HCT116 (cell line): ENCODE measurements at regions not wholly inside any gene's neighbourhood (a gene's known extent, or its start where the extent isn't known, plus 50 kb on each side); places are given as distances from the start of the nearest gene placed in this dataset.

ENCODE experiments used
- ATAC-seq: fragments of 200-7000 bp; cut with Tn5 transposase; 2 replicates; pipeline ENCODE4 v1.9.1; 2020; ENCODE audit warnings: mild to moderate bottlenecking, moderate library complexity
- BruUV-seq: library from RNA; stranded (reverse); fragments of 400-500 nt; replicated peaks from 2 replicates; lab custom pipeline; 2021; lab: Mats Ljungman, UMichigan
- CTCF ChIA-PET: fragments of 300-600 bp; sonication (Branson Sonifier 250); formaldehyde crosslinking; loops from one replicate; lab custom pipeline; 2021; ENCODE audit warnings: antibody characterized with exemption; lab: Charles Lee
- POLR2A ChIA-PET: fragments of 300-600, 350-600 bp; sonication (Branson Sonifier 250); formaldehyde crosslinking; loops from one replicate; lab custom pipeline; 2021; ENCODE audit warnings: antibody characterized with exemption; lab: Charles Lee
- RAD21 ChIA-PET, 2 experiments: fragments of 300-600 bp; sonication (Branson Sonifier 250); formaldehyde crosslinking; loops; one replicate each; lab custom pipeline; 2023; ENCODE audit warnings: low total read pairs in 2 of 2; ENCODE audit not compliant: uncharacterized antibody in 2 of 2, unreplicated experiment in 2 of 2, low non-redundant PET in 1 of 2; lab: Charles Lee
- DNase-seq: peaks from one replicate; pipeline ENCODE4 v3.0.0-alpha.2; 2010; ENCODE audit warnings: low read depth, low spot score
- H2AFZ ChIP-seq: fragments of 200-600 bp; shearing (Covaris generic), sonication (generic); 2 replicates; pipeline ENCODE4 v1.6.1; 2017; ENCODE audit warnings: low read depth, mixed run types, mixed read lengths, antibody characterized with exemption, low read length; ENCODE audit not compliant: poor library complexity, severe bottlenecking
- H3K27ac ChIP-seq: 2 replicates; pipeline ENCODE4 v1.5.1; 2012; ENCODE audit warnings: low read depth, low read length
- H3K27me3 ChIP-seq: fragments of 200-600 bp; sonication (generic); 2 replicates; pipeline ENCODE4 v1.6.1; 2016; ENCODE audit warnings: mixed run types, low read length, mixed read lengths; ENCODE audit not compliant: insufficient read depth
- H3K36me3 ChIP-seq, 2 experiments: fragments of 200-500 bp in 1 of 2; fragments of 200-600 bp in 1 of 2; sonication (Bioruptor generic) in 1 of 2; sonication (generic) in 1 of 2; 2 replicates each; pipeline versions ENCODE4 v1.5.1 to v1.6.1; 2014 to 2016; ENCODE audit warnings: low read length in 2 of 2, inconsistent platforms in 1 of 2, mixed read lengths in 1 of 2, mixed run types in 1 of 2; ENCODE audit not compliant: insufficient read depth in 2 of 2, control insufficient read depth in 1 of 2
- H3K4me1 ChIP-seq, 2 experiments: fragments of 200-600 bp in 1 of 2; sonication (generic) in 1 of 2; 2 replicates each; pipeline versions ENCODE4 v1.5.1 to v1.6.1; 2012 to 2017; ENCODE audit warnings: low read length in 2 of 2, inconsistent platforms in 1 of 2, mild to moderate bottlenecking in 1 of 2, mixed read lengths in 1 of 2, mixed run types in 1 of 2, moderate library complexity in 1 of 2; ENCODE audit not compliant: insufficient read depth in 2 of 2, control insufficient read depth in 1 of 2
- H3K4me2 ChIP-seq: fragments of 200-600 bp; sonication (generic); 2 replicates; pipeline ENCODE4 v1.6.1; 2017; ENCODE audit warnings: mixed run types, low read length, mixed read lengths
- H3K4me3 ChIP-seq, 2 experiments: fragments of 200-600 bp in 1 of 2; sonication (generic) in 1 of 2; replicated peaks in 1 of 2; 2 replicates each; pipeline ENCODE4 v1.5.1; 2011 to 2016; ENCODE audit warnings: low read length in 2 of 2, control low read depth in 1 of 2, low read depth in 1 of 2, mild to moderate bottlenecking in 1 of 2, mixed read lengths in 1 of 2, mixed run types in 1 of 2
- H3K79me2 ChIP-seq: fragments of 200-600 bp; sonication (generic); 2 replicates; pipeline ENCODE4 v1.6.1; 2017; ENCODE audit warnings: mild to moderate bottlenecking, mixed run types, low read length, moderate library complexity, mixed read lengths; ENCODE audit not compliant: insufficient read depth
- H3K9ac ChIP-seq: fragments of 200-600 bp; sonication (generic); 2 replicates; pipeline ENCODE4 v1.6.1; 2016; ENCODE audit warnings: low read length, mixed read lengths
- H3K9me2 ChIP-seq: fragments of 200-600 bp; sonication (generic), shearing (Covaris generic); 2 replicates; pipeline ENCODE4 v1.6.1; 2017; ENCODE audit warnings: mixed run types, mild to moderate bottlenecking, moderate library complexity; ENCODE audit not compliant: insufficient read depth
- H3K9me3 ChIP-seq, 2 experiments: fragments of 200-500 bp in 1 of 2; fragments of 200-600 bp in 1 of 2; sonication (Bioruptor generic) in 1 of 2; sonication (generic) in 1 of 2; 2 replicates each; pipeline ENCODE4 v1.6.1; 2014 to 2017; ENCODE audit warnings: low read length in 2 of 2, mixed read lengths in 2 of 2, inconsistent platforms in 1 of 2, low read depth in 1 of 2, mild to moderate bottlenecking in 1 of 2, mixed run types in 1 of 2, moderate library complexity in 1 of 2; ENCODE audit not compliant: control insufficient read depth in 1 of 2, insufficient read depth in 1 of 2
- H4K20me1 ChIP-seq: fragments of 200-600 bp; sonication (generic), shearing (Covaris generic); 2 replicates; pipeline ENCODE4 v1.6.1; 2017; ENCODE audit warnings: mixed run types, mild to moderate bottlenecking, moderate library complexity; ENCODE audit not compliant: insufficient read depth
- CBX3 ChIP-seq: IDR thresholded peaks from 2 replicates; pipeline ENCODE4 v1.6.1; 2012; ENCODE audit warnings: low read depth
- CEBPB ChIP-seq: IDR thresholded peaks from 2 replicates; pipeline ENCODE4 v1.6.1; 2012; ENCODE audit warnings: low read depth
- EGR1 ChIP-seq: IDR thresholded peaks from 2 replicates; pipeline ENCODE4 v1.6.1; 2012; ENCODE audit warnings: low read depth
- ELF1 ChIP-seq: IDR thresholded peaks from 2 replicates; pipeline ENCODE4 v1.6.1; 2012; ENCODE audit warnings: low read depth, borderline replicate concordance
- FOSL1 ChIP-seq: IDR thresholded peaks from 2 replicates; pipeline ENCODE4 v1.6.1; 2012; ENCODE audit warnings: low read depth
- JUND ChIP-seq: IDR thresholded peaks from 2 replicates; pipeline ENCODE4 v1.6.1; 2012
- POLR2AphosphoS5 ChIP-seq: IDR thresholded peaks from 2 replicates; pipeline ENCODE4 v1.6.1; 2011; ENCODE audit warnings: mild to moderate bottlenecking, low read depth, low read length, moderate library complexity
- SRF ChIP-seq: IDR thresholded peaks from 2 replicates; pipeline ENCODE4 v1.6.1; 2012; ENCODE audit warnings: low read depth
- intact Hi-C: fragments of 100-400 bp; cut with micrococcal nuclease; formaldehyde crosslinking; loops from 2 replicates; pipeline ENCODE4 v1.10.0; 2022
- TF ChIP-seq, protein P1 (sequence below): IDR thresholded peaks from 2 replicates; pipeline ENCODE4 v1.6.1; 2012; ENCODE audit warnings: low read depth
- TF ChIP-seq, protein P2 (sequence below): IDR thresholded peaks from 2 replicates; pipeline ENCODE4 v1.6.1; 2012

DNA sequence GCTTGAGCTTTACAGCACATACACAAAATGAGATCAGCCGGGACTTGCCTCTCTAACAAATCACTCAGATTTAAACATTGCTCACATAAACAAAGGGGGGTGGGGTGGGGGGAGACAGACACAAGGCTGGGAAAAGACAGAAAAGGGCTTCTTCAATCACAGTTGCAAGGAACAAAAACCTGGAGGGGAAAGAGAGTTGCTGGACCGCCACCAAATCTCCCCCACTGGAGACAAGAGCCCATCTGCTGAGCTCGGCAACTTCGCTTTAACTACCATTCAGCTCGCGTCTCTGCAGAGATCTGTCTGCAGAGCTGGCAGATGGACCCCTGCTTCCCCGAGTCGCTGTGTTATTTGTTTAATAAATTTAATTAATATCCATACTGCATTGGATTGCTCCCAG is 165.0 kb downstream of the RCN1 start:
- Histone ChIP-seq H2AFZ (no peak overlapping the region), H3K4me3 (no peak overlapping the region), H3K9me2 (no peaks in the 10 kb centered on the region), H3K4me2 (no peak overlapping the region), H3K27me3 (no peaks in the 10 kb centered on the region), H3K9ac (no peak overlapping the region), H3K9me3 (no peaks in the 10 kb centered on the region), H3K36me3 (no peaks in the 10 kb centered on the region), H3K27ac (no peak overlapping the region), H4K20me1 (no peaks in the 10 kb centered on the region), H3K79me2 (no peaks in the 10 kb centered on the region), H3K4me1 (no peaks in the 10 kb centered on the region)
- ChIA-PET POLR2A (no interaction called here), RAD21 (no interaction called here), CTCF (no interaction called here)
- no peak for TF ChIP-seq JUND
- TF ChIP-seq FOSL1, result no peak
- no peak for TF ChIP-seq ELF1
- no peak for TF ChIP-seq EGR1
- TF ChIP-seq CEBPB, result no peak
- TF ChIP-seq SRF, result no peak
- no peak for TF ChIP-seq POLR2AphosphoS5
- TF ChIP-seq, protein P1, sequence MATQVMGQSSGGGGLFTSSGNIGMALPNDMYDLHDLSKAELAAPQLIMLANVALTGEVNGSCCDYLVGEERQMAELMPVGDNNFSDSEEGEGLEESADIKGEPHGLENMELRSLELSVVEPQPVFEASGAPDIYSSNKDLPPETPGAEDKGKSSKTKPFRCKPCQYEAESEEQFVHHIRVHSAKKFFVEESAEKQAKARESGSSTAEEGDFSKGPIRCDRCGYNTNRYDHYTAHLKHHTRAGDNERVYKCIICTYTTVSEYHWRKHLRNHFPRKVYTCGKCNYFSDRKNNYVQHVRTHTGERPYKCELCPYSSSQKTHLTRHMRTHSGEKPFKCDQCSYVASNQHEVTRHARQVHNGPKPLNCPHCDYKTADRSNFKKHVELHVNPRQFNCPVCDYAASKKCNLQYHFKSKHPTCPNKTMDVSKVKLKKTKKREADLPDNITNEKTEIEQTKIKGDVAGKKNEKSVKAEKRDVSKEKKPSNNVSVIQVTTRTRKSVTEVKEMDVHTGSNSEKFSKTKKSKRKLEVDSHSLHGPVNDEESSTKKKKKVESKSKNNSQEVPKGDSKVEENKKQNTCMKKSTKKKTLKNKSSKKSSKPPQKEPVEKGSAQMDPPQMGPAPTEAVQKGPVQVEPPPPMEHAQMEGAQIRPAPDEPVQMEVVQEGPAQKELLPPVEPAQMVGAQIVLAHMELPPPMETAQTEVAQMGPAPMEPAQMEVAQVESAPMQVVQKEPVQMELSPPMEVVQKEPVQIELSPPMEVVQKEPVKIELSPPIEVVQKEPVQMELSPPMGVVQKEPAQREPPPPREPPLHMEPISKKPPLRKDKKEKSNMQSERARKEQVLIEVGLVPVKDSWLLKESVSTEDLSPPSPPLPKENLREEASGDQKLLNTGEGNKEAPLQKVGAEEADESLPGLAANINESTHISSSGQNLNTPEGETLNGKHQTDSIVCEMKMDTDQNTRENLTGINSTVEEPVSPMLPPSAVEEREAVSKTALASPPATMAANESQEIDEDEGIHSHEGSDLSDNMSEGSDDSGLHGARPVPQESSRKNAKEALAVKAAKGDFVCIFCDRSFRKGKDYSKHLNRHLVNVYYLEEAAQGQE, result no peak
- TF ChIP-seq CBX3, result no peak
- TF ChIP-seq, protein P2, sequence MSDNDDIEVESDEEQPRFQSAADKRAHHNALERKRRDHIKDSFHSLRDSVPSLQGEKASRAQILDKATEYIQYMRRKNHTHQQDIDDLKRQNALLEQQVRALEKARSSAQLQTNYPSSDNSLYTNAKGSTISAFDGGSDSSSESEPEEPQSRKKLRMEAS, result no peak
- no peak for DNase-seq
- no TSS peak for BruUV-seq
- intact Hi-C loops, result no loop called here
- no peak for ATAC-seq
